MV-4-11 (cell line): ENCODE measurements at regions not wholly inside any gene's neighbourhood (a gene's known extent, or its start where the extent isn't known, plus 50 kb on each side); places are given as distances from the start of the nearest gene placed in this dataset.
A peak's percentile ranks its signal among the peaks of the same experiment; 100 is the strongest.

Source experiments
- DNase-seq: peaks from one replicate; lab custom pipeline; 2025; lab: John Stamatoyannopoulos, UW

- DNase-seq = no peak
Measured at GRCh38 chr17:33977729-33978514, 277.2 kb upstream of the CCL2 start.

- DNase-seq = no peak
Measured at GRCh38 chr17:33978889-33979288, 276.2 kb upstream of the CCL2 start.

GRCh38 chr17:33980193-33980592 lies 274.9 kb upstream of the CCL2 start:
- peak; percentile 84 for DNase-seq

DNA sequence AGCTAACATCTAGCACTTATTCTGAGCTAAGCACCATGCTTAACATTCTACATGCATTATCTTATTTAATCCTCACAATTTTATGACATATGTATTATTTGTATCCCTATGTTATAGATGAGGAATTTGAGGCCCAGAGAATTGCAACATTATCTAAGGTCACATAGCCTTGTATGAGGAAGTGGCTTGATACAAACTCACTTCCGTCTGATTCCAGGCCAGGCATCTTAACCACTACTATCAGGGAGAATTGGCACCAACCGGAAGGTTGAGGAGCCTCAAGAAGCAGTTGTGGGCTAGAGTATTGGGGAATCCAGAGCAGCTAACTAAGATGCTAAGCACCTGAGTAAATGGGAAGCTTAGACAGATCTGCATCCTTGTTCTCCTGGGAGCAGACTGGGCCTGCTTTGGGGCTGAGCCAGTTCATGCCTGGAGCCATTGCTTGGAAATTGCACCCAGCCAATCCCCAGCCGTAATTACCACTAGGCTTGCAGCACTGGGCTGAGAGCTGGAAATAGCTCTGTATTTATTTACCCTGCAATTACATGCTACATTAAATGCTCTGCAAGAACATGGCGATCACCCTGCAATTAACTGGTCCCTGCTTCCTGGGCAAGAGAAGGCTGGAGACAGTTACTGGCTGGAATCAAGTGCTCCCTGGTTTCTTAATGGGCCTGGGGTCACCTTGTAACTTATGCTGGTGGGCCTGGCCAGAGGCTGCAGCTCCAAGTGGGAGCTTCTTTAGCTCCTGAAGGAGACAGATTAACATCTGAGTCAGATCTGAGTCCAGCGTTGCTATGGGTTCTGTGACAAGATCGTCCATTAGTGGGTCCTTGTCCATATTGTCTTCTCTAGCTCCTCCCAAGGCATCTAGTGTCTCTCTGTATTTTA lies 273.1 kb upstream of the CCL2 start:
- DNase-seq = peak; percentile 79

- no peak for DNase-seq
Measured at GRCh38 chr17:33982909-33983308, 272.2 kb upstream of the CCL2 start.

GRCh38 chr17:33983824-33984574 lies 271.1 kb upstream of the CCL2 start:
- DNase-seq = no peak

DNA sequence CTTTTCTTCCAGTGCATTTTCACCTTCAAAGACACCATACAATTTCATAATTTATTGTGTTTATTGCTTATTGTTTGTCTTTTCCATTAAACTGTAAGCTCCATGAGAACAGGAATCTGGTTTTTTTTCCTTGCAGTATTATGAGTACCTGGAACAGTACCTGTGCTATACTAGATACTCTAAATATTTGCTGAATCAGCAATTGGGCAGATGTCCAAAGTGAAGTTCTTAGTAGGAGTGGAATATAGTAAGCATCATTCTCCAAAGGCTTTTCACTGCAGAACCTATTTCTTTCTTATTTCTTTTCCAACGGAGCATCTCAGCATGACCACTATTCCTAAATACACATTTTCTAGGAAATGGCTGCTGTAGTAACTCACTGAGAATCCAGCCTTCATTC lies 269.0 kb upstream of the CCL2 start:
- no peak for DNase-seq

GRCh38 chr17:33986566-33986965 lies 268.5 kb upstream of the CCL2 start:
- DNase-seq = no peak

DNA sequence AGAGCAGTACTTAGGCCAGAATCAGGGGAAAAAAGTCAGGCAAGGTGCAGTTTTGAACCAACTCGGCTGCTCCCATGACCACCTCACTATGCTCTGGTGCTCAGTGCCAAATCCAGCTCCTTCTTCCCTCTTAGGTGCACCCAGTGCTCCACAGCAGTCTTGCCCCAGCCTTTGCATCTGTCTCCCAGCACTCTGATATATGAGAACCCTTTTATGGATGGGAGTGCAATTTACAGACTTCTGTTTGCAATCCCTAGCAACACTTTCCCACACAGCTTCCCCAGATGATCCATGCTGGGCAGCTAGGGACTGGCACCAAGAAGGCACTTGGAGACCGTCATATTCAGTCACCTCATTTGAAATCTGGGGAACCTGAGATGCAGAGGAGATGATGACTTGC lies 267.9 kb upstream of the CCL2 start:
- DNase-seq = no peak

DNA sequence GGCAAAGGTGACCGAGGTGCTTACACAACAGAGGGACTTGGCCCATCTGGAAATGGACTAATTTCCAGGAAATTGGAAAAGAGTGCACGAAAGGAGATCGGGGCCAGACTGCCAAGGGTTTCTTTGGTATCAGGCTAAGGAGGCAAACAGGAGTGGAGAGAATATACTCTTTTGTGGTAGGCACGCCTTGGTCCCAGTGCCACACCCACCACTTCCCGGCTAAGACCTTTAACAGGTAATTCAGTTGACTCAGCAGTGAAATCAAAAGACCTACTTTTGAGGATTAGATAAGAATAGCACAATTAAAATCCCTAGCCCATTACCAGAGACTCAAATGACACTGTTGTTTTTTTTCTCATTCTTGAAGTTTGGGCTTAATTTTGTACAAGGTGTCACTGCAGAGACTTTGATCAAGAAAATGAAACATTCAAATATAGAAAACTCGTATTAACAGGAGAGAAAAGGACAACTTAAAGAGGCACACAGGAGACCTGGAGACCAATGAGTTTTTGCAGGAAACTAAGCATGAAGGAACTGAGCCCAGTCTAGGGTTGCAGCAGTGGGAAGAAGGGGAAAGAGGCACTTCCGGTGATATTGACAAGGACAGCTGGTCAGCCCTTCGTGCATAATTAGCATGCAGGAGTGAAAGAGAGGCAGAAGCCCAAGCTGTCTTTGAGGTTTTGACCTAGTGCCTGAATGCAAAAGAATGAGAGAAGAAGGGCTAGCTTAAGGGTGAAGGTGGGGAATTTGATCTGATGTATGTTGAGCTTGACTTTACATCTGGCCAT lies 265.5 kb upstream of the CCL2 start:
- DNase-seq = no peak

DNA sequence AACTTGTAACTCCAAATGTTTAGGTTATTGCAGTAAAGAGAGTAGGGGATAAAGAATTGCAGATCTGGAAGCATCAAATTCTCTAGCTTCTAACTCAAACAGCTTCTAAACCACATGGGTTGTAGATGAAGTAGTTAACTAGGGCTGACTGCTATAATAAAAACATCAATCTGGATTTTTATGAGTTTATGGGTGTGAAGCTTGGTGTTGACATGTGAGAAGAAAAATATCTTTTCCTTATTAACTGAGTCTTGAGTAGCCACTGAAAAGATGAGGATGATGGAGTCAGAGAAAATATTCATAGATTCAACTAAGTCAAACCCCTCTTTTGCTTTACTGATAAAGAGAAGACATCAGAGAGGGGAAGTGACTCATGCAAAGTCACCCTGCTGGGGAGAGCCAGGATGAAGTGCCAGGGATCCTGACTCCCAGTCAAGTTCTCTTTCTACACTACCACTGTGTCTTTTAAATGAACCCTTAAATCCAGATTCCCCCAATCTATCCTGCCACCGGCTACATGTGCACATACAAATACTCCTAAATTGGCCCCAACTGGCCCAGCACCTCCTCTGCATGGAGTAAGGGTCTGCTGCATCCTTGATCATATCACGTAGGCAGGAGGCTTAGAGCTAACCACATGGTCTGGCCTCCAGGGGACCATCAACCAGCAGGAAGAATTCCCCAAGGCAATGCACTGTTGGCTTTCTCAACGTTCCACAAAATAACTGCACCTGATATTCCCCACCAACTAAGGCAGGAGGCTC lies 264.0 kb upstream of the CCL2 start:
- peak; percentile 45 for DNase-seq

GRCh38 chr17:33992113-33992512 lies 263.0 kb upstream of the CCL2 start:
- DNase-seq = no peak

GRCh38 chr17:34000639-34001038 lies 254.4 kb upstream of the CCL2 start:
- no peak for DNase-seq

- DNase-seq = no peak
Measured at GRCh38 chr17:34001246-34001645, 253.8 kb upstream of the CCL2 start.

GRCh38 chr17:34006126-34006525 lies 249.0 kb upstream of the CCL2 start:
- DNase-seq = no peak

DNA sequence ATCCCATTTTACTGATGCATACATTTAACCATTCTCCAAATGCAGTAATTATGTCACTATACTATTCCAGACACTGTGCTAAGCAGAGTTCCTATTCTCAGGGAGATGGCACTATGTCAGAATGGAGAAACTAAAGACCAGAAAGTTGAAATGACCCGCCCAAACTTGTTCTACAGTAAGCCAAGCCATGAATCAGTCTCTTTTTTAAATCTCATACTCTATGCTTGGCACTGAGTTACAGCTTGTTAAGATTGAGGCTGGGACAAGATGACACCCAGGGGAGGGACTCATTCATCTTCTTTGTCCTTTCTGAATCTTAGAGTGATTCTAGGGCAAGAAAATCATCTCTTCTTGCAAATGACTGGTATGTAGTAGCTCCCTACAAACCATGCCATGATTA lies 247.0 kb upstream of the CCL2 start:
- no peak for DNase-seq

DNA sequence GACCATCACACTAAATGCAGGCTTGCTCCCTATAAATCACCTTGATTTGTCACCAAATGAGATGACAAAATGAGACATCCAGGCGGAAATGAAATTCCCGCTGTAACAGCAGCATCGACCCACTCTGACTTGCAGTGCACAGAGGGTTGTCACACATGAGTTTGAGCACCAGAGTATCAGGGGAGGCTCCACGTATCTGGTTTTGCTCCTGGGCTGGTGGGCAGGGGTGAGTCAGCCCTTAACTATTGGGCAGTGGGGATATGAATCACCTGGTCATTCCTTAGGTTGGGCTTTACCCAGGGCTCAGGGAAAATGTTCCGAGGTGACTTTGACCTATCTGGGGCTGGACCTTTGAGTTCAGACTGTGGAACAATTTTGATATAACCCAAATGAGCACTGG lies 245.2 kb upstream of the CCL2 start:
- no peak for DNase-seq

DNA sequence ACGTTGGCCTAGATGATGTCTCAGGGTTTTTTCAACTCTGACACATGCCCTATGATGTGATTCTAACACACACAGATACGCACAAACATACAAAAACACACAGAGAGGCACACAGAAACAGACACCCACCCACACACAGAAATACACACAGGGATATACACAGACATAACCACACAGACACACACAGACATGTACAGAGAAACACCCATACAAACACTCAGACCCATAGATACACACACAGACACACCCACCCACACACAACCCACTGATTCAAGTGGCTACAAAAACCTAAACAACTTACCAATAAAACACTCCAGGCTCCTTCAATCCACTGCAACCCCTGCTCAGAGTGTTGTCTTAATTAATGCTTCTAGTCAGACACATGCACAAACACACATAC lies 244.6 kb upstream of the CCL2 start:
- no peak for DNase-seq

DNA sequence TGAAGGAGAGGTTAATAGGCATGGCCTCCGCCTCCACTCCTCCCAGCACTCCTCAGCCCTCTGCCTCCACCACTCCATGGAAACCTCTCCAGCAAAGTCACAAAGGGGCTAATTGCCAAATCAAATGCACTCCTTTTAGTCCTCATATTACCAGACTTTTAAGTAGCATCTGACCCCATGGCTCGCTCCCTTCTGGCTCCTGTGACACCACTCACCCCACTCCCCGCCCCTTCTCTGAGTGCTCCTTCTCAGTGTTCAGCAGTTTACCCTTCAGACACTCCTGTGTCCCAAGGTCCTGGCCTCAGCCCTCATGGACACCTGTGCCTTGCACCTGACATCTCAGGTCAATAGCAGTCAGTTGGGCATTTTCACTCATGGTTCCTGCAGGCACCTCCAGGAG lies 243.5 kb upstream of the CCL2 start:
- no peak for DNase-seq

DNA sequence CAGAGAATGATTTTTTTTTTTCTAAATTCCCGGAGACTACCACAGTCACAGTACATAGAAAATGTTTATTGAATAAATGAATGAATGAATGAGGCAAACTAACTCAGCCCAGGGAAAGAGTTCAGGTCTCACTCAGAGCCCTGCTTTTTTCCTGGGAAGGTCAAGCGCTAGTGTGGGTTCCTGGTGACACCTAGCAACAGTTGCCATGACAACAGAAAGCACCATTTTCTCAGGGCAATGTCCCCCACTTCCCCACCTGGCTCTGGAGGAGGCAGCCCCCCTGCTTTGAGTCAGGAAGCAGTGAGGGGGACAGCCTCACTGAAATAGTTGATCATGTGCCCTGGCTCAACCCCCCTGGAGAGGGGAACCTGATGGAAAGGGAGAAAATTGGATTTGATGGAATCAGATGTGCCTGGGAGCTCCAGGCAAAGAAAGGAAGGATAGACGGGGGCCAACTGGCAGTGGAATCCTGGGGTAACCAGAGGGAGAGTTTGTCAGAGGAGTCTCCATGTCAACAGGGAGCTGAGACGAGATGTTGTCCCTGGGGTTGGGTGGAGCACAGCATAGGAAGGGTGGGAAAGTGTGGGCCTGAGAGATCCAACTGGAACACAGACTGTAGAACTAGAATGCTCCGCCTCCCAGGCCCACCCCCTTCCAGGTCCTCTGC lies 242.2 kb upstream of the CCL2 start:
- no peak for DNase-seq
